ENCODE measurements at regions not wholly inside any gene's neighbourhood (a gene's known extent, or its start where the extent isn't known, plus 50 kb on each side); places are given as distances from the start of the nearest gene placed in this dataset.

DNA sequence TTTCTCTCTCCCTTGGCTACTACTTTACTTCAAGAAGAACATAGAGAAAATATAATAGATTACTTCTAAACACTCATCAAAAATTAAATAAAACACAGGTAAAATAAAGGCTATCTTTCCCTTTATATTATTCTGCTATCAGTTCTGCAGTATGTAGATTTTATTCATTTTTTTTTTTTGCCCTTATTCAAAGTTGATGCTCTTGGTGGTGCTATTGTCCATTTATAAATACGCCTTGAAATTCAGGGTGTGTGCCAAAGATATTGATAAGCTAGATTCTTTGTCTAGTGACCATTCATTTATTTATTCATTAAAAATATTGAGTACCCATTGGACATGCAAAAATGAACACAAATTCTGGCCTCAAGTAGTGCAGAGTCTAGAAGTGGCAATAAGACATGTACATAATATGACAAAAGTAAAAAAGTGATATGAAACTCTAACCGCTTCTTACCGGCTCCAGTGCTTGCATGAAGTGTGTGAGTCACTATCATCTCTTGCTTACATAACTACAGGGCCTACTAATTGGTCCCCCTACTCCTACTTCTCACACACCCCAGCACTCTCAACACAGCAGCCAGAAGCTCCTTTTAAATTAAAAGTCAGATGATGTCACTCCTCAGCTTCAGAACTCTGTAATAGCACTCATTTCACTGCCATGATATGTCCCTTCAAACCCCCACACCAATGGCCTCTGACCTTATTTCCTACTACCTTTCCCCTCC is 208.3 kb upstream of the FANCL start:
- DNase-seq (ENCODE audit: low read depth in 2 of 2), result no peak

DNA sequence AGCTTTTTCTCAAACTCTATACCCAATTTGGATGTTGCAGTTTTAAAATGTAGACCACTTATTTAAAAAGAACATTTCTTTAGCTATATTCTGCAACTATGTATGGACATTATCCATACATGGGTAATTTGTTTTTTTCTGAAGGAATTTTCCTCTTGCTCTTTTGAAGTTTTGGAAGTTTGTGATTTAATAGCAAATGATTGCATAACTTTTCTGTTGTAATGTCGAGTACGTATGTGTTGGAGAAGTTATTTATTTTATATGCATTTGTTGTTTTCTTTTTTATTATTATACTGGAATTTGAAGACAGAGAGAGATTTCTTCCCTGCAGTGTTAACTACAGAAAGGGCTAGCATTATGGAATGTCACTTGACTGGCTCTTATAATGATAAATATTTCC is 207.7 kb upstream of the FANCL start:
- no peak for DNase-seq (ENCODE audit: low read depth in 2 of 2)

DNA sequence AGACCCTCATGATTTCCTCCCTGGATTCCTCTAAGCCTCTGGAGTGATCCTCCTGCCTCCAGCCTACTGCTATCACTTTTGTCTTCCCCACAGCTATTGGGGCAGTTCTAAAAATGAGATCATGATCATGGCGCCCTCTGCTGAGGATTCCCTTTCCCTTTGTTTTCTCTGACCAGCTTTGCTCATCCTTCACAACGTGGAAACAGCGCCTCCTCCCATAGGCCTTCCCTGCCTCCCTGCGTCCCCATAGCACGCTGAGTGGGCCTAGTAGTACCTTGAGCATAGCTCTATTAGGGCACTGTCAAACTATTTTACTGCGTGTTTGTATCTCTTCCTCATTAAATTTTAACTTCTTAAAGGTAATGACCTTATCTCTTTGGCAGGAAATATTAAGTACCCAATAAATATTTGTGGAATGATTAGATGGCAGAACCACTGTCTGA is 207.0 kb upstream of the FANCL start:
- peak in 1 of 2 donors; percentile 23 for DNase-seq (ENCODE audit: low read depth in 2 of 2)

DNA sequence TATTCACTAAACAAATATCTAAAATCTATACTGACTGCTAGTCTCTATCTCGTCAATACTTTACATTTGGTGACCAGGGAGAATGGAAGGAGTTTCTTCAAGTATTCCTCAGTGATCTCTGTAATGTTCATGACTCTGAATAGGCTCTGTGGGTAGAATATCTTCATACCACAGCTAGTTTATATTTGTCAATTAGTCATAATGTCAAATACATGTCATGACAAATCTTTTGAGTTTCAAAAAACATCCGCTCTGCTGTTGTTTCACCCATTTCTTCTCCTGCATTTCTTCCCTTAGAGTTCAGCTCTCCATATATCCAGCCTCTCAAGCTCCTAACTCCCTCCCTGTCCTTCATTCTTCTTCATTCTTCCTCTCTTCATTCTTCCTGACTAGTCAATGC is 206.5 kb upstream of the FANCL start:
- no peak for DNase-seq (ENCODE audit: low read depth in 2 of 2)

DNA sequence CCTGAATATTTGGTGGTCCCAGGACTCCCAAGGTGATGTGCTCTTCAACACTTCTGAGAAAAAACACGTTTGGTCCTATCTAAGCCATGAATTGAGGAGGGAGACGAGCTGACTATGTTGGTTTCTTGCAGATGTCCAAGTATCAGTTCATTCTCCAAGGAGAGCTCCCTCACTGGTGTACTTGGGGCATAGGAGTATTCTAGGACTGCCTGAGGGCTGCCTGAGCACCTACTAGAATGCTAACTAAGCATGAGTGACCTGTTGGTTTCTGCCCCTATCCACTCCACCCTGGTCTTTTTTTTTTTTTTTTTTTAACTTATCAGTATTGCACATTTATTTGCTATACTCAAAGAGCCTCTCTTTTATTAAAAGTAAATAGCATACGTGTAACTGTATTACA is 200.5 kb upstream of the FANCL start:
- no peak for DNase-seq (ENCODE audit: low read depth in 2 of 2)

DNA sequence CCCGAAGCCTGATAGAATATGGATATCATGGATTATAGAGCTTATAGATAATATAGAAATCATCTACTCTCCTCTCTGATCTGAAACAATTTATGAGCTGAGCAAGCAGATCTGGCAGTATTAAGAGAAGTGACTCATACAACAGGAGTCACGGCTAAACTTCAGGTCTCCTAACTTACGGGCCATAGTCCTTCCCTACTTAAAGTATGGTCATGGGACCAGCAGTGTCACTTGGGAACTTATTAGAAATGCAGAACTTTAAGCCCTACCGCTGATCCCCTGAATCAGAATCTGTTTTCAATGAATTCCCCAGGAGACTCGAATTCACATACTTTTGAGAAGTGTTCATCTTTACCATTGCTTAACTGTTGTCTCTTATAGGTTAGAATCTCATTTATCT is 195.7 kb upstream of the FANCL start:
- no peak for DNase-seq (ENCODE audit: low read depth in 2 of 2)

DNA sequence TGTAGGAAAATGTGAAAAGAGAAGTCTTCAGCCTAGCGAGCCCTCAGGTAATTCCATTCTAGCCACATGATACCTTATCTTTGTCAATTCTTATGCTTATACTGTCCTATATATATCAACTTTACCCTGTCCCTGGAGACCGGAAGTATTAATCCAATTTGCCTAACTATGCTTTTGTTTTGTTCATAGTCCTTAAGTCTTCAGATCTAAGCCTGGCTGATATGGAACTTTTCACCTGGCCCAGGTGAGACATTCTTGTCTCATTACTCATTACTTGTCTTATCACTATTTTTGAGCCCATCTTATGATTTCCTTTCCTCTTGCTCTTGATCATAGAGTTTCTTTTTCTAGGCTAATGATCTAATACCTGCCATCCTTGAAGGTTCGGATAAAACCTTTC is 194.1 kb upstream of the FANCL start:
- no peak for DNase-seq (ENCODE audit: low read depth in 2 of 2)

DNA sequence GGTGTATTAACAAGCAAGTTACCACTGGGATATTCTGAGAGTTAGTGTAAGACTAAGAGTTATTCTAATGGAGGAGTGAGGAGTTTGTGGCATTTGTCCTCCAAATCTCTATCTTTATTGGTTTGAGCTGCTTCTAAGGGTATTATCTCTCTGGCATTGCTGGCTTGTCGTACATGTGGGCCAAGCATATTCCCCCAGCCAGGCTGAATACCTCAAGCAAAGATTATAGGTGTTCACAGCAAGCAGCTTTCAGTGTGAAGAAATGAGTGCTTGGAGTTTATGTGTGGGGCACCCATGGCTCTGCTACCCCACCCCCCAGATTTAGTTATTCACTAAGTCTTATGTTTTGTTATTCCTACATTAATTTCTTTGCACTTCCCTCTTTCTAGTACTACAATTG is 193.6 kb upstream of the FANCL start:
- DNase-seq (ENCODE audit: low read depth in 2 of 2), result no peak

DNA sequence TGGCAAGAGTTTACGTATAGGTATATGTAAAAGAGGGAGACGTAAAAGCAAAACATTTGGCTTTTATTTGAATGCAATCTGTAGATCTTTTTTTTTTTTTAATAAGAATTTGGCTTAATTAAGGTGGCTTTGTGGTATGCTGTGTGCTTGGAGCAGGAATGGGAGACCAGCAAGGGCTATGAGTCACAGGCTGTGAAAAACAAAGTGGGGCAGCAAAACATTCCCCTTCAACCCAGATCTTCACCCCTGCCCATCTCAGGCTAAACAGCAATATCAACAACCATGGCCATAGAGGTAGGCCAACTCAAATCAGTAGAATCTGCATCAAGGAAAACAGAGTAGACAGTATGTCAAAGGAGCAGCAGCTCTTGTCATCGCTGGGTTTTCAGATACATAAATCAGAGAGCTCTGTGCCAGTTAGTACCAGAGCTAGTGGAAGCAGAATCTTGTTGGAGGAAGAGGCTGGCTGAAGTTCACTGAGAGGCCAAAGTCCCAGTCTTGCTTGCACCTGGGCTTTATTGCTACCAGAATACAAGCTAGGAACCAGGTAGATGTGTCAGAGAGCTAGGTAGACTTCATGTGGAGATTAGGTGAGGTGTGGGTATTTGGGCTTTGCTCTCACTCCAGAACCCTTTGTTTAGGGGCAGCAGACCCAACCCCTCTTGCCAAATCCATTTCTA is 191.5 kb upstream of the FANCL start:
- DNase-seq (ENCODE audit: low read depth in 2 of 2), result no peak

DNA sequence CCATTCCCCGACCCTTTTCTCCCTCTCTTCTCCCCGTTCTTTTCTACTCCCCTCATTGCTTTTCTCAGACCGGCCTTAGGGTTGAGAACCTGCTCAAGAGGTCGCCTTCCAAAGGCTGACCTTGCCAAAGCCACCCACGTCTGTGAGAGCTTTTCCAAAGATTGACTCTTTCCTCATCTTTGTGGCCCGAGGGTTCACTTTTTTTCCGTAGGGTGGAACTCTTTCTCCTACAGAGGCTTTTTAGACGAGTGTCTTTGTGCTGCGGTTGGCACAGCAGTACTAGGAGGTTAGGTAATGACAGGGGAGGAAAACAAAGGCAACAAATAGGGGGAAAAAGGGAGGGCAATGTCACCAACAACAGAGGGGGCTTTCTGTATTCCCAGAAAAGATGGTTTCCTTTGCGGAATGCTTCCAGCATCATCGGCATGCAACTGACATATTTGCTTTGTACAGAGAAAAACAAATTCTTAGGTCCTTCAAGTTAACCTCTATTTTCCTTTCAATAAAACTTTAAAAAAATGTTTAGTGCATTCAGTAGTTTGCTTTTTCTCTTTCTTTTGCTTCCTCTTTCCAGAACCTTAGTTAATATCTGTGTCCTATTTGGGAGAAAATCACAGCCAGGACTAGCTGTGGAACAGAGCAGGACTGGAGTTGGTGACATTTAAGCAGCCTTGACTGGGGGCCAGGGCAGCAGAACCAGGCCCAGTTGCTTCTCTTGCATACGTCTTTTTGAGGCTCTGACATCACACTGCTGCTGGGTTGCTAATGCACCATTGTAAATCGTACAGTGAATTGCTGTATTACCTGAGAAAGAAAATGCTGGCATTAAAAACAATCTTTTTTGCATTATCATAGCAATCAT is 188.1 kb upstream of the FANCL start:
- no peak for DNase-seq (ENCODE audit: low read depth in 2 of 2)

DNA sequence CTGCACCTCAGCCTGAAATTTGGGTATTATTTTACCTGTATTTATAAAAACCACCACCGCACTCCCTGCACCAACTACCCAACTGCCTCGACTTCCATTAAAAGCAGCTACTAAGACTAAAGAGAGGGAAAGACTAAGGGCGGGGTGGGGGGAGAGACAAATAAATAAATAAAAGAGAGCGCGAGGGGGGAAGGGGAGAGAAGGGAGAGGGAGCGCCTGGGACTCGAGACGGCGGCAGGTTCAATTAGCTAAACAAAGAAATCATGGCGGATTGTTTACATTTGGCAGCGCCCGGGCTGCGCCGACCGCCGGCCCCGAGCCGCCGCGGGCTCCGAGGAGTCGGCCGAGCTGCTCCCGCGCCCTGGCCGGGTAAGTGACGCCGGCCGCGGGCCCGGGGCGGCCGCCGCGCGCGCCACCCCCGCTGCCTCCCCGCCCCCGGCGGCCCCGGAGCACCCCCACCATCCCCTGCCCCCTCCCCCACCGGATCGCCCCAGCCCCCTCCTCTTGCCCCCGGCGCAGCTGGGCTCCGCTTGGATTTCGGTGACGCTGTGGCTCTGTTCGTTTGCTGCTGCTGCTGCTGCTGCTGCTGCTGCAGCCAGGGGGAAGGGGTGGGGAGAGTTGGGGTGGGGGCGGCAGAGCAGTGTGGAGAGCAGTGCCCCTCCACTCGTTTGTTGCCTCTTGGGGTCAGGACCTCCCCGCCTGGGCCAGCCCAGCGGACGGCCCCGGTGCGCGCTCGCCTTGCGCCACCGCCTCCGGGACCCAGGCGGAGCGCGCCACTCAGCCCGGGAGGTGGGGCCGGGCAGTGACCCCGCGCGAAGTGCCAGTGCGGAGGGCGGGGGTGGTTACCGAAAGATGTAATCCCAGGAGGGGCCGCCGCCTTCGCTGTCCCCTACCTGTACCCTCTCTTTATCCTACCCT is 187.2 kb upstream of the FANCL start:
- no peak for DNase-seq (ENCODE audit: low read depth in 2 of 2)

DNA sequence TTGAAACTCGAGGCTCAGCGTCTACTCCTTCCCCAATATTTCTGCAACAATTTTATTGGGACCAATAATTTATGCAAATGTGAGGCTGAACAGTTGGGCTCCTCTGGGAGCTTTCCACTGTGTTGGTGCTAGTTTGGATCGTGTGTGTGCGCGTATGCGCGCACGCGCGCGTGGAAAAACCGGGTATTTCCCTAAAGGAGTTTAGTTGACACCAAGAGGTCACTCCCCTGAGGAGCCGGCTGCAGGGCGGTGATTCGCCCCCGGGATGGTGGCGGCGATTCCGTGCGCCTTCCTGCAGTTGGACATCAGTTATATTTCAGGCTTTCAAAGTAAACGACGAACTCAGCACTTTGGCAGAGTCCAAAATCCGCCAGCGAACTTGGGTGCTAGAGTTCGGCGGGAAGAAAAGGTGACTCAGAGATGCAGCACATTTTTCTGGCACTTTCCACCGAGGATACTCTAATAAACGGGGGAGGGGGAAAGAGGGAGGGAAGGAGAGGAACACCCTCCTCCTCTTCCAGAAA is 186.5 kb upstream of the FANCL start:
- no peak for DNase-seq (ENCODE audit: low read depth in 2 of 2)

DNA sequence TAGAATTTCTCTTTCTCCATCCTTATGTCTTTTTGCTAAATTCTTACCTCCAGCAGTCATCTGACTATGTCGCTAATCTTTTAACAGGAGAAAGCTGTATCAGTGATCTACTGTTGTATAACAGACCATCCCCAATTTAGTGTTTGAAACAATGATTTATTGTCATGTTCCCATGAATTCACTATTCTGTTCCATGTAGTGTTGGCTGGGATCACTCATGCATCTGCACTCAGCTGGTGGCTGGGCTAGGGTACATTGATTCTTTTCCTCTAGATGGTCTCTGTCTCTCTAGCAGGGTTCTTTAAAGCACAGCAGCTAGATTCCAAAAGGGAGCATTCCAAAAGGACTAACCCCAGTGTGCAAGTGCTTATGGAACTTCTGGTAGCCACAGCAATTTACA is 184.2 kb upstream of the FANCL start:
- no peak for DNase-seq (ENCODE audit: low read depth in 2 of 2)

DNA sequence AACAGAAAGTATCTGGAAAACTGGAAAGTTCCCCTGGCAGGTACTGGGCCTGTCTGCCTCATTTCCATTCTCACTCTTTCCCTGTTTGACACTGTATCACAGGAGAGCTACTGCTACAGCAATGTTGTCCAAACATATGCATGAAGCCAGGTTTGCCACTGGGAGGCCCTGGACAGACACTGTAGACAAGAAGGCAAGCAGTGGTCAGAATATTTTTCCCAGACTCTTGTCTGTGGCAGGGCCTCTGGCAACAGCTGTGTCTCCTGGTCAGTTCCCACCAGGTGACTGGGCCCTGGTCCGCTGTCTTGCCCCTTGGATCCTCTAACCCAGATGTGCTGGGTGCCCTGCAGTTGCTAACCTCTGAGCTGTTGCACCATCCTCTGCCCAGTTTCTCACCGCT is 178.9 kb upstream of the FANCL start:
- DNase-seq (ENCODE audit: low read depth in 2 of 2), result no peak

DNA sequence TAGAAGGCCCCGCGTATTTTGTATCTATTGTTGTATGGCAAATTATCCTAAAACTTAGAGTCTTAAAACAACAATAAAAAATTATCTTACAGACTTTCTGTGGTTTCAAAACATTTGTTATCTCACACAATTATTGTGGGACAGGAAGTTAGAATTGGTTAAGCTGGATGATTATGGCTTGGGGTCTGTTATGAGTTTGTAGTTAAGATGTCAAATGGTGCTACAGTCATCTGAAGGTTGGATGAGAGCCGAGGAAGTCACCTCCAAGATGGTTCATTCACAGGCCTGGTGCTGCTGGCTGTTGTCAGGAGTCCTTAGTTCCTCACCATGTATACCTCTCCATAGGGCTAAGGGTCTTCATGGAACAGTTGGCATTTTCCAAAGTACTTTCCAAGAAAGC is 175.6 kb upstream of the FANCL start:
- no peak for DNase-seq (ENCODE audit: low read depth in 2 of 2)

DNA sequence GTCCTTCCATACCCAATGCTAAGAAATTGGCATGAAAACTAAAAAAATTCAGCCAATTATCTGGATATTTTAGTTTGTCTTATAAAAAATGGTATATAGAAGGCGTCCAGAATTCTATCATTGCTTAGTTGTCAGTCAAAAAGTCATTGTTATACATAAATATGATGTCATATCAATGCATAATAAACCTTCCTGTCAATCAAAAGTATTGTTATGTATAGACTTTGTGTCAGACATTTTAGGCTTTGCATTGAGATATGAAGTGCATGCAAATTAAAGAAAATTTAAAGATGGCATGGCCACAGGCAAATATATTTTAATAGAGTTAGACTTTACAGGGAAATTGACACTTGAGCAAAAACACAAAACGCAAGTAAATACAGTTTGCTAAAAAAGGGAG is 173.4 kb upstream of the FANCL start:
- DNase-seq (ENCODE audit: low read depth in 2 of 2), result no peak

DNA sequence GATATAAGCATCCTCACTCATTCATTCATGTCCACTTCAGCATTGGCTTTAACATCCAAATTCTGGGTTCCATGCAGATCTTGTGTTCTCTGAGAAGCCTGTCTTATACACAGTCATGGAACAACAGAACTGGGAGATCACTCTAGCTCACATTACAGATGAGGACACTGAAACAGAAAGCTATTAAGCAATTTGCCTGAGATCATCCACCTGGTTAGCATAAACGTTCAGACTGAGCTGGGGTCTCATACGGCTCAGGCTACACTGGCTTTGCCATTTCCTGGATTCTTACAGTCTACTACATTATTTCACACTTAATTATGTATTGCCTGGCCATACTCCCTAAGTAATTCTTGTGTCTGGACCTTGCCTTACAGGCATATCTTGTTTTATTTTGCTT is 169.4 kb upstream of the FANCL start:
- DNase-seq (ENCODE audit: low read depth in 2 of 2), result no peak

DNA sequence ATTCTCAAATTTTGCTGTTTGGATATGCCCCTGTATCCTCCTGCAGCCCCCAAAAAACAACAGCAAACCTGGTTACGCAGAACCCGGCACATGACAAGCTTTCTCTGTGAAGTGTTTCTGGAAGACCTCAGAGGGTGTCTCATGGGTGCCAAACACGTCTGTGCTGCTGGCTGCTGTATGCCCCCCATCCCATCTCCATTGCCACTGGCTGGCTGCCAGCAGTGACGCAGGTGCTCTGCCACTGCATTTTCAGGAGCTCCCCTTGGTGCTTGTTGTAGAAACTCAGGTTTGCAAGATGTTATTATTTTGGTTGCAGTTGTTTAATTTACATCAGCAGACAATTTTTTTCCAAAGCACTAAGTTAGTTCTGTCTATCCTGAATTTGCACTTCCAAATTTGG is 166.4 kb upstream of the FANCL start:
- DNase-seq (ENCODE audit: low read depth in 2 of 2), result no peak

DNA sequence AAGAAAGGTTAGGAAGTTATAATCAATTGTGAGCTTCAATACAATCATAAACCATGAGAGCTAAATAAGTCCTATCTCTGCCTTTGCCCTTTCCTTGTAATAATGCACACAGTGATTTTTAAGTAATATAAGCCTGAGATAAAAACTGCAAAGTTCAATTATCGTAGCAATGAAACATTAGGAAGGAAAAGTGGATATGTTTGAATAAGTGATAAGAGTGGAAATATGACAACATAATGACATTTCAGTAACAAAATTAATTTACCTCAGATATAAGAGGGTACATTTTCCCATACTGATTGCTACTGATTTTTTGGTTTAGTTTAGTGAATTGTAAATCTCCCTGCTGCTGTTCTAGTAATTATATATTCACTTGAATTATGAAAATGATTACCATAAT is 164.2 kb upstream of the FANCL start:
- no peak for DNase-seq (ENCODE audit: low read depth in 2 of 2)

DNA sequence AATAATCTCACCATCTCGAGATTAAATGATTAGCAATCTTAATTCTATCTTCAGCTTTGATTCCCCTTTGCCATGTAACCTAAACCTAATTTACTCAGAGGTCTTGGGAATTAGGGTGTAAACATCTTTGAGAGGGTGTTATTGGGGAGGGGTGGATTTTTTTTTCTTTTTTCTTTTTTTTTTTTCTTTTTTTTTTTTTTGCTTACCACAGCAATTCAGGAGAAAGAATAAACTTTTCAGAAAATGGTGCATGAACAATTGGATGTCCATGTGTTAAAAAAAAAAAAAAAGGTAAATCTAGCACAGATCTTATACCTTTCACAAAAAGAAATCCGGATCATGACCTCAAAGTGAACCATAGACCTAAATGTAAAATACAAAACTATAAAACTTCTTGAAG is 160.8 kb upstream of the FANCL start:
- no peak for DNase-seq (ENCODE audit: low read depth in 2 of 2)

DNA sequence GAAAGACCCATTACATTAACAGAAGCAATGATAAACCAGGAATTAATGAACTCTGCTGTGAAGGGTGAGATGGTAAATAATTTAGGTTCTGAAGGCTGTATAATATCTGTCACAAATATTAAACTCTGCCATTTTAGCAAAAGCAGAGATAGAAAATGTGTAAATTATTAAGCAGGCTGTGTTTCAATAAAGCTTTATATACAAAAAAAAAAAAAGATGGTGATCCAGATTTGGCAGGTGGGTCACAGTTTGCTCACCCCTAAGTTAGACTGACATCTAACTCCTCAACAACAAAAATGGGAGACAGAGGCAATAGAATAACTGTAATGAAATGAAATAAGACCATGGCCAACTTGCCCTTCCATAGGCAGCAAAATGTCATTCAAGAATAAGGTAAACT is 157.3 kb upstream of the FANCL start:
- no peak for DNase-seq (ENCODE audit: low read depth in 2 of 2)

Measured in stimulated activated CD4-positive, alpha-beta T cell treated with anti-CD3 and anti-CD28 coated beads, Interleukin-4, amount 100 ng/mL, for 48 hours (primary cell).